Epithelial cell of esophagus (primary cell): ENCODE measurements at regions not wholly inside any gene's neighbourhood (a gene's known extent, or its start where the extent isn't known, plus 50 kb on each side); places are given as distances from the start of the nearest gene placed in this dataset.

Source experiments
- DNase-seq: peaks from one replicate; pipeline ENCODE4 v3.0.0; 2010; ENCODE audit warnings: low read depth
- H3K4me3 ChIP-seq: 2 replicates; pipeline ENCODE4 v1.5.1; 2011; ENCODE audit warnings: mild to moderate bottlenecking, low read length, control low read depth
- CTCF ChIP-seq: IDR thresholded peaks from 2 replicates; pipeline ENCODE4 v1.5.1; 2011; ENCODE audit warnings: low read depth, mild to moderate bottlenecking, low read length, control low read depth, inconsistent platforms; ENCODE audit not compliant: insufficient read depth; ENCODE audit errors: missing control alignments

GRCh38 chr7:83441-83840 lies 108.9 kb upstream of the FAM20C start:
- DNase-seq, result no peak
- TF ChIP-seq CTCF, result no peak
- no peak overlapping the region for H3K4me3 ChIP-seq

GRCh38 chr7:83861-84632 lies 108.3 kb upstream of the FAM20C start:
- TF ChIP-seq CTCF, result no peak
- no peak overlapping the region for H3K4me3 ChIP-seq
- DNase-seq, result no peak

GRCh38 chr7:84633-85020 lies 107.7 kb upstream of the FAM20C start:
- no peak for DNase-seq
- H3K4me3 ChIP-seq, result no peak overlapping the region
- no peak for TF ChIP-seq CTCF

- TF ChIP-seq CTCF, result no peak
- no peak overlapping the region for H3K4me3 ChIP-seq
- no peak for DNase-seq
Observed at GRCh38 chr7:85074-85882, 107.1 kb upstream of the FAM20C start.

GRCh38 chr7:85883-86515 lies 106.4 kb upstream of the FAM20C start:
- no peak overlapping the region for H3K4me3 ChIP-seq
- TF ChIP-seq CTCF, result no peak
- no peak for DNase-seq

GRCh38 chr7:86629-87028 lies 105.7 kb upstream of the FAM20C start:
- H3K4me3 ChIP-seq, result no peak overlapping the region
- no peak for DNase-seq
- no peak for TF ChIP-seq CTCF

GRCh38 chr7:87047-87446 lies 105.3 kb upstream of the FAM20C start:
- H3K4me3 ChIP-seq, result no peak overlapping the region
- no peak for TF ChIP-seq CTCF
- DNase-seq, result no peak
